Fibroblast of lung (primary cell): ENCODE measurements at regions not wholly inside any gene's neighbourhood (a gene's known extent, or its start where the extent isn't known, plus 50 kb on each side); places are given as distances from the start of the nearest gene placed in this dataset.

Source experiments
- DNase-seq, 2 donors: peaks; one replicate each; pipeline versions ENCODE4 v3.0.0 to v3.0.0-alpha.2; 2010; ENCODE audit warnings: low read depth in 2 of 2
- H2AFZ ChIP-seq: 2 replicates; pipeline ENCODE4 v1.5.1; 2012; ENCODE audit warnings: low read length, control low read depth, inconsistent platforms
- H3K27ac ChIP-seq: 2 replicates; pipeline ENCODE4 v1.5.1; 2011; ENCODE audit warnings: low read length, control low read depth; ENCODE audit not compliant: insufficient read depth
- H3K27me3 ChIP-seq: 2 replicates; pipeline ENCODE4 v1.5.1; 2011; ENCODE audit warnings: mild to moderate bottlenecking, low read length; ENCODE audit not compliant: control insufficient read depth, insufficient read depth
- H3K36me3 ChIP-seq: 2 replicates; pipeline ENCODE4 v1.5.1; 2011; ENCODE audit warnings: low read length; ENCODE audit not compliant: control insufficient read depth, insufficient read depth
- H3K4me1 ChIP-seq: 2 replicates; pipeline ENCODE4 v1.5.1; 2011; ENCODE audit warnings: low read length; ENCODE audit not compliant: control insufficient read depth, insufficient read depth; ENCODE audit errors: extremely low read depth
- H3K4me2 ChIP-seq: 2 replicates; pipeline ENCODE4 v1.5.1; 2011; ENCODE audit warnings: low read length, control low read depth; ENCODE audit not compliant: insufficient read depth; ENCODE audit errors: extremely low read depth
- H3K4me3 ChIP-seq, 4 experiments: fragments of 200-600 bp in 1 of 4; sonication (generic) in 1 of 4; replicated peaks in 1 of 4; 2 replicates each; pipeline ENCODE4 v1.5.1; 2011 to 2016; ENCODE audit warnings: low read length in 4 of 4, low read depth in 3 of 4, mild to moderate bottlenecking in 3 of 4, control low read depth in 2 of 4, inconsistent platforms in 1 of 4, mixed read lengths in 1 of 4; ENCODE audit not compliant: insufficient read depth in 1 of 4; ENCODE audit errors: control extremely low read depth in 1 of 4
- H3K79me2 ChIP-seq: 2 replicates; pipeline ENCODE4 v1.5.1; 2012; ENCODE audit warnings: mild to moderate bottlenecking, low read length, inconsistent platforms; ENCODE audit not compliant: control insufficient read depth, insufficient read depth
- H3K9ac ChIP-seq: 2 replicates; pipeline ENCODE4 v1.5.1; 2011; ENCODE audit warnings: mild to moderate bottlenecking, low read length, control low read depth; ENCODE audit not compliant: insufficient read depth
- H3K9me3 ChIP-seq: 2 replicates; pipeline ENCODE4 v1.5.1; 2012; ENCODE audit warnings: low read depth, low read length; ENCODE audit not compliant: control insufficient read depth, insufficient read depth
- H4K20me1 ChIP-seq: 2 replicates; pipeline ENCODE4 v1.5.1; 2011; ENCODE audit warnings: low read length; ENCODE audit not compliant: control insufficient read depth, insufficient read depth; ENCODE audit errors: extremely low read depth
- CTCF ChIP-seq, 2 donors: IDR thresholded peaks in 1 of 2; conservative IDR thresholded peaks in 1 of 2; 1 replicate in 1 of 2; 2 replicates in 1 of 2; pipeline ENCODE4 v1.5.1; 2011 to 2012; ENCODE audit warnings: low read length in 2 of 2, control low read depth in 1 of 2, inconsistent platforms in 1 of 2, low read depth in 1 of 2, mild to moderate bottlenecking in 1 of 2
- EZH2 ChIP-seq: IDR thresholded peaks from 2 replicates; pipeline ENCODE4 v1.5.1; 2012; ENCODE audit warnings: low read length, control low read depth, mild to moderate bottlenecking; ENCODE audit errors: missing control alignments

GRCh38 chr10:56567580-56567979 lies 206.5 kb upstream of the ZWINT start:
- TF ChIP-seq CTCF (conservative IDR thresholded peaks at IDR 0.05 in 1 of 2, IDR thresholded peaks at IDR 0.05 in 1 of 2; ENCODE audit: low read depth in 1 of 2, low read length in 2 of 2) (no peak), EZH2 (no peak)
- Histone ChIP-seq H3K9me3 (no peaks in the 10 kb centered on the region), H3K27ac (no peak overlapping the region)

GRCh38 chr10:56561336-56561735 lies 200.3 kb upstream of the ZWINT start:
- H3K79me2 ChIP-seq = no peaks in the 10 kb centered on the region
- no peaks in the 10 kb centered on the region for H3K9me3 ChIP-seq
- no peaks in the 10 kb centered on the region for H3K4me1 ChIP-seq
- H3K36me3 ChIP-seq = no peaks in the 10 kb centered on the region
- no peak overlapping the region for H3K9ac ChIP-seq
- TF ChIP-seq EZH2 = no peak
- no peak for TF ChIP-seq CTCF (conservative IDR thresholded peaks at IDR 0.05 in 1 of 2, IDR thresholded peaks at IDR 0.05 in 1 of 2; ENCODE audit: low read depth in 1 of 2, low read length in 2 of 2)
- no peak overlapping the region for H3K4me3 ChIP-seq
- no peaks in the 10 kb centered on the region for H4K20me1 ChIP-seq
- no peak overlapping the region for H2AFZ ChIP-seq
- H3K4me2 ChIP-seq = no peak overlapping the region
- no peaks in the 10 kb centered on the region for H3K27me3 ChIP-seq
- no peak overlapping the region for H3K27ac ChIP-seq
- no peak for DNase-seq

More at GRCh38 chr10:56567580-56567979, 206.5 kb upstream of the ZWINT start:
- Histone ChIP-seq H4K20me1 (no peaks in the 10 kb centered on the region), H3K4me3 (no peak overlapping the region), H3K79me2 (no peaks in the 10 kb centered on the region), H3K9ac (no peak overlapping the region), H3K27me3 (no peaks in the 10 kb centered on the region), H2AFZ (no peak overlapping the region), H3K36me3 (no peaks in the 10 kb centered on the region), H3K4me2 (no peak overlapping the region), H3K4me1 (no peaks in the 10 kb centered on the region)
- no peak for DNase-seq

GRCh38 chr10:56551037-56551436 lies 190.0 kb upstream of the ZWINT start:
- no peak overlapping the region for H3K9ac ChIP-seq

More at GRCh38 chr10:56551037-56551436, 190.0 kb upstream of the ZWINT start:
- Histone ChIP-seq H4K20me1 (no peaks in the 10 kb centered on the region), H2AFZ (no peak overlapping the region), H3K9me3 (no peaks in the 10 kb centered on the region), H3K36me3 (no peaks in the 10 kb centered on the region), H3K27ac (no peak overlapping the region), H3K4me2 (no peak overlapping the region), H3K4me3 (no peak overlapping the region), H3K79me2 (no peaks in the 10 kb centered on the region), H3K4me1 (no peaks in the 10 kb centered on the region), H3K27me3 (no peaks in the 10 kb centered on the region)
- DNase-seq = no peak
- TF ChIP-seq EZH2 (no peak), CTCF (conservative IDR thresholded peaks at IDR 0.05 in 1 of 2, IDR thresholded peaks at IDR 0.05 in 1 of 2; ENCODE audit: low read depth in 1 of 2, low read length in 2 of 2) (no peak)
